Stimulated activated CD8-positive, alpha-beta memory T cell treated with anti-CD3 and anti-CD28 coated beads, Interleukin-7, amount 100 ng/mL, for 24 hours (primary cell): ENCODE measurements at regions not wholly inside any gene's neighbourhood (a gene's known extent, or its start where the extent isn't known, plus 50 kb on each side); places are given as distances from the start of the nearest gene placed in this dataset.
"Not testable (repeated sequence)": the region's sequence is repeated elsewhere in the genome, so short reads cannot be mapped to it uniquely, and the experiment has no call there.

Experiments used
- DNase-seq: peaks from one replicate; pipeline ENCODE4 v3.0.0-alpha.2; 2020; ENCODE audit warnings: low read depth

DNA sequence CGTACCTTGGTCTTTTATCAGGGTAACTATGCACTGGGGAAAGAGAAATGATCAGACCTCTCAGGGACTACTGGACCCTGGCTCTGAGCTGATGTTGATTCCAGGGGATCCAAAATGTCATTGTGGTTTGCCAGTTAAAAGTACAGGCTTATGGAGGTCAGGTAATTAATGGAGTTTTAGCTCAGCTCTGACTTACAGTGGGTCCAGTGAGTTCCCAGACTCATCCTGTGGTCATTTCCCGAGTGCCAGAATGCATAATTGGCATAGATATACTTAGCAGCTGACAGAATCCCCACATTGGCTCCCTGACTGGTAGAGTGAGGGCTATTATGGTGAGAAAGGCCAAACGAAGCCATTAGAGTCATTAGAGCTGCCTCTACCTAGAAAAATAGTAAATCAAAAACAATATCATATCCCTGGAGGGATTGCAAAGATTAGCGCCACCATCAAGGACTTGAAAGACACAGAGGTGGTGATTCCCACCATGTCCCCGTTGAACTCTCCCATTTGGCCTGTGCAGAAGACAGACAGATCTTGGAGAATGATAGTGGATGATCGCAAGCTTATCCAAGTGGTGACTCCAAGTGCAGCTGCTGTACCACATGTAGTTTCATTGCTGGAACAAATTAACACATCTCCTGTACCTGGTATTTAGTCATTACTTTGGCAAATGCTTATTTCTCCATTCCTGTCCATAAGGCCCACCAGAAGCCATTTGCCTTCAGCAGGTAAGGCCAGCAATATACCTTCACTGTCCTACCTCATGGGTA lies 152.4 kb downstream of the THBS2 start:
- DNase-seq = no peak

DNA sequence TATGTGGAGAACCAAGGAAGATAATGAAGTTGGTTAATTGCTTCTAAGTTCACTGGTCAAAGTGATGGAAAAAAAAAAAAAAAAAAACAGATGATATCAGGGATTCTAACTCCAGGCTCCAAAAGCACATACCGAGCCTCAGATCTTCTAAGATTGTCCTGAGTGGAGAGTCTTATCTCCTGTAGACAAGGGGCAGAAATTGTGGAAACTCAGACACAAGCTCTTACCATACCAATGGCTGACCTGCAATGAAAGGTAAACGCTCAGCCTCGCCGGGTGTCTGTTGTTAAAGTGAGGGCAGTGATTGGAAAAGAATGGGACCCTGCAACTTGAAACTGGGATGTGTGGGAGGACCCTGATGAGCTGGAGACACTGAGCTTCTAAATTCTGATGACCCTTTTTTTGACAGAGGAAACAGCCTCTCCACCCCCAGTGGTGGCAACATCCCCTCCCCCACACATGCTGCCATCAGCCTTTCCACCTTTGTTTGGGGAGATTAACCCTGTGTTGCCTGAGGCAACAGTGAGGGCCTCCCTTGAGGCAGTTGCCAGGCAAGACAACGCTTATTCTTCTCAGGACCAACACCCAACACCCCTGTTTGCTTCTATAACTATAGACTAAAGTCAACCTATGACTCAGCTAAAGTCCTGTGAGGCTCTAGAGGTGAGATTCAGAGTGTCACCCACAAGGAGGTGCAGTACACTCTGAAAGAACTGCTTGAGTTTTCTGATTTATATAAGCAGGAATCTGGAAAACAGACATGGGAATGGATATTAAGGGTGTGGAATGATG lies 154.0 kb downstream of the THBS2 start:
- no peak for DNase-seq

- DNase-seq = not testable (repeated sequence)
Observed at GRCh38 chr6:169098651-169099050, 155.0 kb downstream of the THBS2 start.

- no peak for DNase-seq
Observed at GRCh38 chr6:169098116-169098515, 155.5 kb downstream of the THBS2 start.

DNA sequence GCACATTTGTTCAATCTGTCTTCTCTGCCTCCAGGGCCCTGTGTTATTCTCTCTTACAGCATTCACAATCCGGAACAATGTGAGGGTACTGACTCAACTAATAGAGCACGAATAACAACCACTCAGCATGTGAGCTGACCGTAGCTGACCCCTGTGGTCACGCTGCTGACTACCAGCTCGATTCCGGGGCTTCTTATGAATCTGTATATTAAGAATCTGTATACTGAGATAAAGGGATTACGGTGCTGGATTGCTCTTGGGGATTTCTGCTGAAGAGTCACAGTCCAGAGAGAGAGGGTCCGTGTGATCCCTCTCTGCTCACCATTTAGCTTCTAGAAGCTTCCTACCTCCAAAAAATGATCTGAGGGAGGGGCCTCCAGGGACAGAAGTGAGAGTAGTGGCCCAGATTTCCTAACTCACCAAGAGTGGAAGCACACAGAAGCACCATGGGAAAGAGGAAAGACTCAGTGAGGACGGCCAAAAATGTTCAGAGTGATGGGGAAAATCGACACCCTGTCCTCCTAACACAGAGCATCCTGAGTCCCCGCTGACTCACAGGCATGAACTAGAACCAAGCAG lies 156.2 kb downstream of the THBS2 start:
- DNase-seq = no peak

DNA sequence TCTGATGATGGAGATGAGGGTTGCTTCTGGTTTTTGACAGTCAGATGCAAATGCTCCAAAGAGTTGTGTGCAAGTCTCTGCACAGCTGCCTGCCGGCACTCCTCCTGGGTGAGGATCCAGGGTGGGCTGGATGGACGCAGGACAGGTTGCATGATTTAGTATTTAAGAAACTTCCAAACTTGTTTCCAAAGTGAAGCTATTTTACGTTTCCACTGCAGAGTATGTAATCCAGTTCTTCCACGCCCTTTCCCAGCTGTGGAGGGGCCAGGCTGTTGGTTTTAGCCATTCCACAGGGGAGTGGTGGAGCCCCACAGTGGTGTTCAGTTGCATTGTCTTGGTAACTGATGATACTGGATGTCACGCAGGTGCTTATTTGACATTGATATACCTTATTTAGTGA lies 157.3 kb downstream of the THBS2 start:
- no peak for DNase-seq

GRCh38 chr6:169095153-169095552 lies 158.5 kb downstream of the THBS2 start:
- DNase-seq = no peak

DNA sequence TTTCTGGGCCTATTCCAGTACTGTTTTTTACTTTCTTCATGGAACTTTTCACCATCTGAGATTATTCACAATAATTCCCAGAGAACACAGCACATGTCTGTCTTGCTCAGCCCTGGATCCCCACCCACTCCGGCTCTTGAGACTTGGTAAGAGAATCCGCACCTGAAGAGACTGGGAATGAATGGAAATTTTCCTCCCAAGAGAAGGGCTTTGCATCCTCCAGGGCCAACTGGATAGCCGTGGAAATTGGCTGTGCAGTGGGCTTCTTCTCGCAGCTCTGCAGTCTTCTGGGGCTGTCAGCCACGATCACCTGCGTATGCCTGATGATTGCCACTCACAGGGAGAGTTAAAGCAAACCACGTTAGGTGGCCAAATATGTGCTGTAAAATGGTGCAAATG lies 159.1 kb downstream of the THBS2 start:
- no peak for DNase-seq

GRCh38 chr6:169093770-169094551 lies 159.7 kb downstream of the THBS2 start:
- no peak for DNase-seq

DNA sequence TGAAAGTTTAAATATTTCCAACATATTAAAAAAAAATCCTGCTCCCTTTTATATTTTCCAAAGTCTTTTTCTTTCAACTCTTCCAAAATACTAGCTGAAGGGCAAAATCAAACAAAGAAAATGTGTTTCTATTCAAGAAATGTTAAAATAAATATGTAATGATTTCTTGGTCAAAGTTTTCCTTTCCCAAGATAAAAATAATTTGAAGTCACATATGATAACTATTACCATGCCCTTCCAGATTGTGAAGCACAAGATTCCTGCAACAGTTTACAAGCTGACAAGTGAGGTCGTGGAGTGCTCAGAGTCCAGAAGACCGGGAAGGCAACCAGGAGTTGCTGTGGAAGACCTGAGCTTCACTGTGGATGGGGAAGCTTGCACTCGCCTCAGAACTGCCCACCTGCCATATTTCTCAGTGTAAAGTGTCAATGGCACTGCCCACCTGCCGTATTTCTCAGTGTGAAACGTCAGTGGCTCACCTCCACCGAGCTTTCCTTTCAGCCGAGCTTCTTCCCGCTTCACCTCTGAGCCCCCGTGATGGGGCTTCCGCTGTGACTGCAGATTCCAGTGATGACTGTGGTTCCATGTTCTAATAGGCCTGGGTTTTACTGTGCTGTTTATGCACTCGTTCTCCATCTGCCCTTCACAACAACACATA lies 160.5 kb downstream of the THBS2 start:
- no peak for DNase-seq

DNA sequence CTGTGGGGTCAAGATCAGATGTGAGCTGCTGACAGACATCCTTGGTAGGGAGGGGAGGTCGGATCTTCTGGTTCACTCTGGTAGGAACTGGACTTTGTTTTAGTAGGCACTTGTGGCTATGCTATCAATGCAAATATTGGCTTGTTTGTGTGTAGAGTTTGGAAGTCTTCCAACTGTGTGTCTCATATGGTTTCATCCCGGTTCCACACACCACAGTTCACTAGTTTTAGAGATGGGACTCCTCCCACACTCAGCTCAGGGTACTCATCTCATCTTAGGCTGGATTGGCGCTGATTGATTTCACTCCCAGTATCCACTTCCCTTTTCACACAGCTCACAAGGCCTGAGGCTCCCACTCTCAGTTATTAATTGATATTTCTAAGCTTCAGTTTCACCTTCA lies 161.3 kb downstream of the THBS2 start:
- DNase-seq = no peak

DNA sequence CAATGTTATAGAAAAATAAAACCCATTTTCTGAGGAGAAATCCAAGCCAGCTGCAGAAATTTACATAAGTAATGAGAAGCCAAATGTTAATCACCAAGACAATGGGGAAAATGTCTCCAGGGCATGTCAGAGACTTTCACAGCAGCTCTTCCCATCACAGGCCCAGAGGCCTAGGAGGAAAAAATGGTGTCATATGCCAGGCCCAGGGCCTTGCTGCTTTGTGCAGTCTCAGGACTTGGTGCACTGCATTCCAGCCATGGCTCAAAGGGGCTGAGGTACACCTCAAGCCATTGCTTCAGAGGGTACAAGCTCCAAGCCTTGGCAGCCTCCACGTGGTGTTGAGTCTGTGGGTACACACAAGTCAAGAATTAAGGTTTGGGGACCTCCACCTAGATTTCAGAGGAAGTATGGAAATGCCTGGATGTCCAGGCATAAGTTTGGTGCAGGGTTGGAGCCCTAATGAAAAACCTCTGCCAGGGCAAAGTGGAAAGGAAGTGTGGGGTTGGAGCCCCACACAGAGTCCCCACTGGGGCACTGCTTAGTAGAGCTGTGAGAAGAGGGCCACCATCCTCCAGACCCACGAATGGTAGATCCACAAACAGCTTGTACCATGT lies 163.0 kb downstream of the THBS2 start:
- not testable (repeated sequence) for DNase-seq

DNA sequence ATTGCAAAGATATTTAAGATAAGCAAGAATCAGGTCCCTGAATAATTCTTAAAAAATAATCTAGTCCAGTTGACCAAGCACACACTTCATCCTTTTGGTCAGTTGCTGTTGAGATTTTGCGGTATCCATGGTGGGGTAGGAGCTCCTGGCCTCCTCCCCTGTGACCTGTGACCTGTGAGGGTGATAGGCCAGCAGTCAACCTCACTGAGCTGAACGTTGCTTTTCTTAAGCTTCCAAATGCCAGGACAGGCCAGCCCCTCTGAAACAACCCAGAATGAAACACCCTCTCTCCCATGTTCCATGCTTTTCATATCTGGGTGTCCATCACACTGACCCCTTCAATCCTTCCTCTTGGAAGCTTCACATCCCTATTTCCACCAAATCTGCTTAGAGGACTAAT lies 164.9 kb downstream of the THBS2 start:
- DNase-seq = no peak

DNA sequence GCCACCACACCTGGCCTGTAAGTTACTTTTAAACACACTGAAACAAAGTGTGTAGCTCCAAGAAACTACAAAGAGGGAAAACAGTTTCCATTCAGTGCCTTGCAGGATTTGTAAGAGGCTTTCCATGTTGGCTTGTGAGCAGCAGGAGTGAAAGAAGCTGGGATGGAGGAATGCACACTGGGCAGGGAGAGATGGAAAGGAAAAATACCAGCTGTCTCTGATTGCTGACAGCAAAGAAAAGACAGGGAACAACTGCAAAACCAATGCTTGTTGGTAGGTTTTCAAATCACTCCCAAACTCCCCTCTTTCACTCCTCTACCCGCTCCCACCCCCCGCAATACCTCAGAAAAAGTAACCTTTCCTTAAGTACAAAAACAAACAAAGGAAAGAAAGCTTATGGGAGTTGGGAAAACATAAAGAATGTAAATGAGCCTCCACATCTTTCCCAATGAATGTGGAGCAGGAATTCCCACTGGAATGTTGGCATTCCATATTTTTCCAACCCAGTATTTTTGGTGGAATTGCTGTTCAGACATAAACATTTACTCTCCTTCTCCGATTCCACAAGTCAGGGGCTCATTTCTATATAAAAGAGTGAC lies 166.1 kb downstream of the THBS2 start:
- DNase-seq = no peak

DNA sequence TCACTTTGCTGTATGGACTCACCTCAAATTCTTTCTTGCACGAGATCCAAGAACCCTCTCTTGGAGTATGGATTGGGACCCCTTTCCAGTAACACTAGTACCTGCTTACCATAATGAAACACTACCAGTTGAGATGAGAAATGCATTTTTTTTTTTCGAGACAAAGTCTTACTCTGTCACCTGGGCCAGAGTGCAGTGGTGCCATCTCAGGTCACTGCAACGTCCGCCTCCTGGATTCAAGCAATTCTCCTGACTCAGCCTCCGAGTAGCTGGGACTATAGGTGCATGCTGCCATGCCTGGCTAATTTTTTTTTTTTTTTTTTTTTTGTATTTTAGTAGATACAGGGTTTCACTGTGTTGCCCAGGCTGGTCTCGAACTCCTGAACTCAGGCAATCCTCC lies 167.0 kb downstream of the THBS2 start:
- not testable (repeated sequence) for DNase-seq

- no peak for DNase-seq
Observed at GRCh38 chr6:169086020-169086419, 167.6 kb downstream of the THBS2 start.

GRCh38 chr6:169085466-169085865 lies 168.2 kb downstream of the THBS2 start:
- no peak for DNase-seq

DNA sequence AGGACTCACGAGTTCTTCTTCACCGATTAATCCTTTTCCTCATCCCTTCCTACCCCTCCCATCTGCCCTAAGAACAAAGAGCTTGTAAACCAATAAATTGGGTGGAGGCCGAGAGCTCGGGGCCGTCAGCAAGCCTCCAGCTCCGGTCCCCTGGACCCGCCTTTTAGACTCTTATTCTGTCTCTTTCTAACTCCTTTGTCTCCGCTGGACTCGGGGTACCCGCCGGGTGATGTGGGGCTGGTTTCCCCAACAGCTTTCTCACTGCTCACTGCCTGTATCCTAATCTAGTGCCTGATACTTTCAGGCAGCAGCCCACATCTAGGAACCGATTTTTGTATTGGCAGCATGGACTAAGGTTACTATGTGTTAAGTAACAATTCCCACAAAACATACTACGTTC lies 169.1 kb downstream of the THBS2 start:
- not testable (repeated sequence) for DNase-seq

GRCh38 chr6:169084067-169084466 lies 169.6 kb downstream of the THBS2 start:
- DNase-seq = no peak

GRCh38 chr6:169083508-169083874 lies 170.2 kb downstream of the THBS2 start:
- DNase-seq = no peak
